Esophagus squamous epithelium (tissue), 4 donors: ENCODE measurements at regions not wholly inside any gene's neighbourhood (a gene's known extent, or its start where the extent isn't known, plus 50 kb on each side); places are given as distances from the start of the nearest gene placed in this dataset.

ENCODE experiments used
- CTCF ChIP-seq, 6 experiments: fragments of 450-650 bp in 4 of 6; fragments of 200-600 bp in 2 of 6; sonication (generic) in 2 of 6; IDR thresholded peaks; one replicate each; pipeline ENCODE4 v1.5.1; 2016 to 2019; ENCODE audit warnings: antibody characterized with exemption in 6 of 6, mild to moderate bottlenecking in 4 of 6, moderate library complexity in 4 of 6
- POLR2A ChIP-seq, 4 donors: fragments of 450-650 bp; IDR thresholded peaks; one replicate each; pipeline ENCODE4 v1.6.1; 2017; ENCODE audit warnings: antibody characterized with exemption in 4 of 4, mild to moderate bottlenecking in 4 of 4, moderate library complexity in 3 of 4

- no peak for TF ChIP-seq CTCF (IDR thresholded peaks at IDR 0.05)
- no peak for TF ChIP-seq POLR2A (IDR thresholded peaks at IDR 0.05)
Measured at GRCh38 chr5:57884346-57885102, 401.9 kb upstream of the ACTBL2 start.
